K562 (cell line): ENCODE measurements at regions not wholly inside any gene's neighbourhood (a gene's known extent, or its start where the extent isn't known, plus 50 kb on each side); places are given as distances from the start of the nearest gene placed in this dataset.

ENCODE experiments used
- ATAC-seq: fragments of 200-7000 bp; cut with Tn5 transposase; 3 replicates; pipeline ENCODE4 v1.9.1; 2020; ENCODE audit warnings: moderate library complexity
- BruUV-seq: library from RNA; stranded (reverse); fragments of 400-500 nt; replicated peaks from 2 replicates; lab custom pipeline; 2021; lab: Mats Ljungman, UMichigan
- CTCF ChIA-PET: fragments of 300-600 bp; formaldehyde crosslinking; extraction: SDS; loops from one replicate; lab custom pipeline; 2021; ENCODE audit warnings: low intra/inter-chr PET ratio; lab: Yijun Ruan, JAX
- POLR2A ChIA-PET: fragments of 300-600, 350-650 bp; sonication (Branson Sonifier 250); formaldehyde crosslinking; extraction: SDS; loops from one replicate; lab custom pipeline; 2021; ENCODE audit warnings: antibody characterized with exemption, inconsistent platforms; lab: Yijun Ruan, JAX
- DNase-seq, 4 experiments: peaks; one replicate each; pipeline versions ENCODE4 v3.0.0 to v3.0.0-alpha.2; 2011 to 2018; ENCODE audit warnings: low spot score in 3 of 4, mixed read lengths in 3 of 4; ENCODE audit errors: extremely low read depth in 1 of 4
- FAIRE-seq: peaks from 2 replicates; lab custom pipeline; 2011; peaks lifted over from hg19 to GRCh38; lab: Jason Lieb, UNC
- H2AFZ ChIP-seq: 2 replicates; pipeline ENCODE4 v1.6.0; 2011; ENCODE audit warnings: low read depth, low read length, control low read depth, inconsistent platforms
- H3K27ac ChIP-seq: fragments of 200-600 bp; 3 replicates; pipeline ENCODE4 v1.8.0; 2011; ENCODE audit warnings: low read depth, mild to moderate bottlenecking, control low read depth, inconsistent platforms, low read length, moderate library complexity, mixed read lengths; ENCODE audit errors: extremely low read depth
- H3K27me3 ChIP-seq, 2 experiments: fragments of 300-600 bp in 1 of 2; 2 replicates in 1 of 2; 3 replicates in 1 of 2; pipeline versions ENCODE4 v1.6.0 to v1.8.0; 2011; ENCODE audit warnings: inconsistent platforms in 2 of 2, low read length in 2 of 2, mild to moderate bottlenecking in 1 of 2, mixed read lengths in 1 of 2, moderate library complexity in 1 of 2; ENCODE audit not compliant: control insufficient read depth in 2 of 2, insufficient read depth in 2 of 2
- H3K36me3 ChIP-seq: fragments of 300-600 bp; 3 replicates; pipeline ENCODE4 v1.8.0; 2011; ENCODE audit warnings: mild to moderate bottlenecking, low read length, inconsistent platforms; ENCODE audit not compliant: control insufficient read depth, insufficient read depth
- H3K4me1 ChIP-seq, 2 experiments: fragments of 200-600 bp in 1 of 2; replicated peaks in 1 of 2; 2 replicates in 1 of 2; 3 replicates in 1 of 2; pipeline versions ENCODE4 v1.5.1 to v1.8.0; 2011; ENCODE audit warnings: inconsistent platforms in 2 of 2, low read length in 2 of 2, mild to moderate bottlenecking in 1 of 2, mixed read lengths in 1 of 2, moderate library complexity in 1 of 2; ENCODE audit not compliant: control insufficient read depth in 2 of 2, insufficient read depth in 2 of 2
- H3K4me2 ChIP-seq: 2 replicates; pipeline ENCODE4 v1.6.1; 2011; ENCODE audit warnings: low read length, control low read depth, inconsistent platforms, mixed read lengths; ENCODE audit not compliant: insufficient read depth
- H3K4me3 ChIP-seq: fragments of 200-600 bp; sonication (generic), shearing (Covaris generic); 2 replicates; pipeline ENCODE4 v1.5.1; 2016; ENCODE audit warnings: control low read depth, inconsistent platforms
- H3K79me2 ChIP-seq: fragments of 200-600 bp; 3 replicates; pipeline ENCODE4 v1.8.0; 2011; ENCODE audit warnings: low read length, inconsistent platforms; ENCODE audit not compliant: control insufficient read depth, insufficient read depth
- H3K9ac ChIP-seq, 2 experiments: 2 replicates each; pipeline versions ENCODE4 v1.6.0 to v1.6.1; 2011; ENCODE audit warnings: low read depth in 2 of 2, low read length in 2 of 2, control low read depth in 1 of 2, inconsistent platforms in 1 of 2, mild to moderate bottlenecking in 1 of 2, mixed read lengths in 1 of 2; ENCODE audit not compliant: insufficient read depth in 1 of 2
- H3K9me1 ChIP-seq: one replicate; pipeline ENCODE4 v1.6.0; 2011; ENCODE audit warnings: inconsistent platforms, mild to moderate bottlenecking, low read length, moderate library complexity; ENCODE audit not compliant: control insufficient read depth, insufficient read depth
- H3K9me3 ChIP-seq: replicated peaks from 2 replicates; pipeline ENCODE4 v1.5.1; 2011; ENCODE audit warnings: low read depth, low read length, inconsistent platforms; ENCODE audit not compliant: control insufficient read depth, insufficient read depth
- H4K20me1 ChIP-seq: replicated peaks from 2 replicates; pipeline ENCODE4 v1.6.1; 2011; ENCODE audit warnings: low read length, inconsistent platforms, mixed read lengths; ENCODE audit not compliant: control insufficient read depth, insufficient read depth
- BRD4 ChIP-seq: fragments of 200-600 bp; sonication (generic); IDR thresholded peaks from 2 replicates; pipeline ENCODE4 v1.6.1; 2017; ENCODE audit warnings: inconsistent platforms
- ETS1 ChIP-seq: conservative IDR thresholded peaks from 2 replicates; pipeline ENCODE4 v1.6.1; 2011; ENCODE audit warnings: low read depth, mild to moderate bottlenecking, low read length; ENCODE audit not compliant: control insufficient read depth
- HDAC2 ChIP-seq: fragments of 450-650 bp; IDR thresholded peaks from 2 replicates; pipeline ENCODE4 v1.6.1; 2016; ENCODE audit warnings: mild to moderate bottlenecking
- HES1 ChIP-seq: fragments of 450-650 bp; IDR thresholded peaks from 2 replicates; pipeline ENCODE4 v1.6.1; 2016; ENCODE audit warnings: low read depth, mild to moderate bottlenecking, moderate library complexity
- LEF1 ChIP-seq: fragments of 450-650 bp; IDR thresholded peaks from 2 replicates; pipeline ENCODE4 v1.6.1; 2016; ENCODE audit warnings: mild to moderate bottlenecking
- NFRKB ChIP-seq: fragments of 450-650 bp; IDR thresholded peaks from 2 replicates; pipeline ENCODE4 v1.6.1; 2016; ENCODE audit warnings: low read depth
- NR0B1 ChIP-seq: fragments of 450-650 bp; IDR thresholded peaks from one replicate; pipeline ENCODE4 v1.6.1; 2018; ENCODE audit warnings: mild to moderate bottlenecking, moderate library complexity; ENCODE audit not compliant: partially characterized antibody
- NRF1 ChIP-seq, 2 experiments: fragments of 450-650 bp; IDR thresholded peaks in 1 of 2; conservative IDR thresholded peaks in 1 of 2; 2 replicates each; pipeline ENCODE4 v1.6.1; 2014; ENCODE audit warnings: mild to moderate bottlenecking in 2 of 2
- POLR2G ChIP-seq: fragments of 200-400 bp; formaldehyde crosslinking; IDR thresholded peaks from 2 replicates; pipeline ENCODE4 v1.6.1; 2017; ENCODE audit warnings: low read depth, mild to moderate bottlenecking, antibody characterized with exemption, low read length, moderate library complexity
- SIN3B ChIP-seq: fragments of 450-650 bp; IDR thresholded peaks from 2 replicates; pipeline ENCODE4 v1.6.1; 2017; ENCODE audit warnings: low read depth, mild to moderate bottlenecking, moderate library complexity
- SREBF2 ChIP-seq: sonication (generic); formaldehyde crosslinking; IDR thresholded peaks from 2 replicates; pipeline ENCODE4 v1.4.0; 2020; ENCODE audit warnings: mild to moderate bottlenecking, missing genetic modification reagents
- TBL1XR1 ChIP-seq, 2 experiments: IDR thresholded peaks; 2 replicates each; pipeline ENCODE4 v1.6.1; 2012; ENCODE audit warnings: improper control_type of control experiment in 2 of 2, low read length in 2 of 2, mild to moderate bottlenecking in 1 of 2
- TCF7 ChIP-seq: sonication (generic); IDR thresholded peaks from 2 replicates; pipeline ENCODE4 v1.6.1; 2016; ENCODE audit warnings: antibody characterized with exemption, borderline replicate concordance
- TEAD1 ChIP-seq, 2 experiments: fragments of 450-650 bp in 1 of 2; sonication (generic) in 1 of 2; formaldehyde crosslinking; IDR thresholded peaks; 2 replicates each; pipeline versions ENCODE4 v1.4.0 to v1.8.0; 2020 to 2022; ENCODE audit warnings: mild to moderate bottlenecking in 2 of 2, missing genetic modification reagents in 1 of 2
- TRIM28 ChIP-seq: fragments of 450-650 bp; IDR thresholded peaks from 2 replicates; pipeline ENCODE4 v1.6.1; 2017
- ZC3H4 ChIP-seq: sonication (generic); formaldehyde crosslinking; IDR thresholded peaks from 2 replicates; pipeline ENCODE4 v1.9.0; 2021; ENCODE audit warnings: missing genetic modification reagents, borderline replicate concordance
- ZMIZ1 ChIP-seq, 2 experiments: fragments of 150-350 bp in 1 of 2; IDR thresholded peaks; 2 replicates each; pipeline ENCODE4 v1.6.1; 2012 to 2016; ENCODE audit warnings: low read depth in 2 of 2, low read length in 2 of 2, mild to moderate bottlenecking in 1 of 2, moderate library complexity in 1 of 2
- ZNF408 ChIP-seq: fragments of 250-450 bp; sonication (Bioruptor Pico); IDR thresholded peaks from 2 replicates; pipeline ENCODE4 v1.4.0; 2020; ENCODE audit warnings: low read depth, mild to moderate bottlenecking, moderate library complexity
- ZNF764 ChIP-seq: fragments of 250-450 bp; sonication (Bioruptor Pico); IDR thresholded peaks from 2 replicates; pipeline ENCODE4 v1.4.0; 2020; ENCODE audit warnings: low read depth, mild to moderate bottlenecking, moderate library complexity
- WGBS: fragments of 100-300 bp; shearing (Covaris generic); methylation state at CpG from one replicate; pipeline ENCODE4 v1.1.6; 2016; ENCODE audit warnings: low coverage, mixed read lengths; ENCODE audit not compliant: insufficient coverage; ENCODE audit errors: missing lambda C conversion rate; 5-methylcytosine and 5-hydroxymethylcytosine counted together
- in situ Hi-C: fragments of 300-500 bp; cut with MboI; formaldehyde crosslinking; loops from 4 replicates; pipeline ENCODE4 v1.15.0; 2018; ENCODE audit warnings: inconsistent platforms, mixed read lengths
- intact Hi-C: fragments of 100-400 bp; cut with micrococcal nuclease; formaldehyde crosslinking; loops from 2 replicates; pipeline ENCODE4 v1.14.2; 2022

GRCh38 chr3:152173627-152174026 lies 95.1 kb upstream of the MBNL1 start:
- peaks cover 2% of the 10 kb centered on the region for H3K9me3 ChIP-seq
- H3K36me3 ChIP-seq = no peaks in the 10 kb centered on the region
- H3K27me3 ChIP-seq = no peaks in the 10 kb centered on the region
- intact Hi-C loops = no loop called here
- H3K9me1 ChIP-seq = no peaks in the 10 kb centered on the region
- no TSS peak for BruUV-seq
- in situ Hi-C loops = loop anchor here (10.0 kb wide), 1 partner anchor 271 kb away; no protein-coding TSS in a partner anchor
- no peak overlapping the region for H3K27ac ChIP-seq
- H4K20me1 ChIP-seq = no peaks in the 10 kb centered on the region
- ChIA-PET POLR2A (no interaction called here), CTCF (no interaction called here)
- no peak overlapping the region for H3K9ac ChIP-seq
- FAIRE-seq (no peak), ATAC-seq (no peak), DNase-seq (no peak)
- no peak for TF ChIP-seq ZNF764
- TF ChIP-seq NFRKB = no peak
- TF ChIP-seq TEAD1 (CRISPR knock-in tag; IDR thresholded peaks at IDR 0.05) = no peak
- no peak for TF ChIP-seq NRF1 (conservative IDR thresholded peaks at IDR 0.05 in 1 of 2, IDR thresholded peaks at IDR 0.05 in 1 of 2)
- no peak for TF ChIP-seq BRD4
- no peak for TF ChIP-seq LEF1
- no peak for TF ChIP-seq ZC3H4 (CRISPR knock-in tag)
- no peak for TF ChIP-seq TBL1XR1 (IDR thresholded peaks at IDR 0.05; ENCODE audit: low read length in 2 of 2)
- TF ChIP-seq ETS1 = no peak
- no peak for TF ChIP-seq HES1
- no peak for TF ChIP-seq TRIM28
- TF ChIP-seq NR0B1 = no peak
- no peak for TF ChIP-seq ZMIZ1 (IDR thresholded peaks at IDR 0.05; ENCODE audit: low read depth in 2 of 2, low read length in 2 of 2)
- TF ChIP-seq HDAC2 = no peak
- TF ChIP-seq SIN3B = no peak
- TF ChIP-seq SREBF2 (CRISPR knock-in tag) = no peak
- TF ChIP-seq POLR2G = no peak
- no peak for TF ChIP-seq ZNF408 (CRISPR knock-in tag)
- no peak for TF ChIP-seq TCF7
- 80% methylated on average over 1 of the region's 1 CpG for WGBS
- H2AFZ ChIP-seq = no peak overlapping the region
- H3K4me2 ChIP-seq = no peak overlapping the region
- H3K4me1 ChIP-seq = peaks cover 0 to 5% of the 10 kb centered on the region in 2 experiments; a peak in 3 of 5 replicates
- H3K4me3 ChIP-seq = no peak overlapping the region
- H3K79me2 ChIP-seq = no peaks in the 10 kb centered on the region
